ENCODE measurements at regions not wholly inside any gene's neighbourhood (a gene's known extent, or its start where the extent isn't known, plus 50 kb on each side); places are given as distances from the start of the nearest gene placed in this dataset.

DNA sequence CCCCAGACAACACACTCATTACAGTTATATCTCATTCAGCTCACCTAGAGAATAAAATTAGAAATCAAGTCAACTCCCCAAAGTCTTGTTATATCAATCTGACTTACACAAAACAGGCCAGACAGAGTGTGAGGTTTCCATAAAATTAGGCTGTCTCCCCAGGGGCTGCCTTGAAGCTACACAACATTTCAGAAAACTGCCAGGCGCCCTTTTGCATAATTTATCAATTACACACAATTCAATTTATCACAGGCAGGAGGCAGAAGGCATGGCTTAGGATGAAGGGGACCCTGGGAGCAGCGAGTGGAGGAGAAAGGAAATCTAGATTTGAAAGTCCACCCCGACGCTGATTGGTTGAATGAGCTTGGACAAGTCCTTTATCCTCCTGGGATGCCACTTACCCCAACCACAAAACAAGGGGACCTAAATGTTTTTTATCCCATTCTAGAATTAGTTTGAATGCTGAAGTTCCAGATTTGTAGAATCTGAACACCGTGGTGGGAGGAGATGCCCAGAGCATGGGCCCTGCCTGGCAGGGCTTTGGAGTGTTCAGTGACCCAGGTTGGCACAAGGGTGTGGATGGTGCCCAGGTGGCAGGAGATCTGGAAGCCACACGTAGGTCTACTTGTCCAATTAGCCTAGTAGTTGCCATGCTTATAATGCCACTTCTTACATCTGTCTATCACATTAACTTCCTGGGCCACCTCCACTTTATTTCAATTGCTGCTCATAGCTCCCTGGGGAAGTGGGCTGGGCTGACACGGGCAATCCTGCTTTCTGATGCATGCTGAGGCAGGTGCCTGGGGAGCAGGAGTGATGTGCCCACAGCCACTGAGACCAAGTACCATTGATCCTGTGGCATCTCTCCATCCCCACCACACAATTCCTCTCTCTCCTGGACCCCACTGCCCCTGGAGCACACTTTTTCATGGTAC lies 119.8 kb upstream of the TLE3 start:
- Mint-ChIP-seq H3K9me3 (no peaks in the 10 kb centered on the region), H3K4me1 (peaks cover 20% of the 10 kb centered on the region), H3K4me3 (no peak overlapping the region), H3K27ac (no peak overlapping the region), H3K27me3 (peaks cover 6% of the 10 kb centered on the region), H3K36me3 (no peaks in the 10 kb centered on the region)
- ATAC-seq = no peak

DNA sequence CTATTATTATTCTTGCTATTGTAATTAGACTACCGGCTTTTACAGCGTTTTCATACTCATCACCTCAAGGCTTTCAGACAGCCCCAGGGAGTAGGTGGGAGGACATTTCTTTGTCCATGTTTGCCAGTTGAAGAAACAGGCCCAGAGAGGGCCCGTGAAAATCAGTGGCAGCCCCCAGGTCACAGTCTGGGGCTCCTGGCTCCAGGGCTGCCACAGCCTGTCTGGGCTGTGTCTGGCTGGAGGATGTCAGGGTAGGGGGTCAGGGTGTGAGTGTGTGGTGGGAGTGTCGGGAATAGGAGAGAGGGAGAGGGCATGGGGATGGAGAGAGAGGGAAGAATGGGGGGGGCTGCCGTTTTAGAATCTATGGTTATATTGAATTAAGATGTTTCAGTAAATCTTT lies 118.2 kb upstream of the TLE3 start:
- no peak overlapping the region for H3K27ac Mint-ChIP-seq
- ATAC-seq = no peak
- H3K36me3 Mint-ChIP-seq = no peaks in the 10 kb centered on the region
- H3K4me3 Mint-ChIP-seq = no peak overlapping the region
- peaks cover 9% of the 10 kb centered on the region for H3K27me3 Mint-ChIP-seq
- H3K4me1 Mint-ChIP-seq = peaks cover 24% of the 10 kb centered on the region
- no peaks in the 10 kb centered on the region for H3K9me3 Mint-ChIP-seq

- H3K27me3 Mint-ChIP-seq = peaks cover 9% of the 10 kb centered on the region
- peaks cover 16% of the 10 kb centered on the region for H3K4me1 Mint-ChIP-seq
- H3K36me3 Mint-ChIP-seq = no peaks in the 10 kb centered on the region
- no peaks in the 10 kb centered on the region for H3K9me3 Mint-ChIP-seq
- ATAC-seq = no peak
- no peak overlapping the region for H3K4me3 Mint-ChIP-seq
- no peak overlapping the region for H3K27ac Mint-ChIP-seq
These were observed 117.4 kb upstream of the TLE3 start for GRCh38 chr15:70214941-70215635.

DNA sequence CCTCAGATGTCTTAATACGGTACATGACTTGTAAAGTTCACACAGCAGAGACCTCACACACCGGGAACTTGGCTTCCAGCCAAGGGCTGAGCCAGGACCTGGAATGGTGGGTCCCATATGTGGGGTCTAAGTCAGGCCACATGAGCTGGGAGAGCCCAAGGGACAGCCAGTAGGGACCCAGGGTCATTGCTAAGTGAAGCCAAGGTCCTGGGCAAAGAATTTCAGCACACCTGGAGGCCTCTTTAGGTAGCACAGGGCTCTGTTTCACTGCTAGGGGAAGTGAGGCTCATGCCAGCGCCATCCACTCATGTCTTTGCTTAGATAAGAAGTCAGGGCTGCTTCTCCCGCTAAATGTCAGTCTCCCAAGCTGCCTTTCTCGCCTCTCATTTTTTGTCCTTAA lies 116.6 kb upstream of the TLE3 start:
- Mint-ChIP-seq H3K9me3 (no peaks in the 10 kb centered on the region), H3K4me3 (no peak overlapping the region), H3K27ac (no peak overlapping the region), H3K36me3 (no peaks in the 10 kb centered on the region), H3K4me1 (peaks cover 12% of the 10 kb centered on the region), H3K27me3 (peaks cover 9% of the 10 kb centered on the region)
- ATAC-seq = no peak

DNA sequence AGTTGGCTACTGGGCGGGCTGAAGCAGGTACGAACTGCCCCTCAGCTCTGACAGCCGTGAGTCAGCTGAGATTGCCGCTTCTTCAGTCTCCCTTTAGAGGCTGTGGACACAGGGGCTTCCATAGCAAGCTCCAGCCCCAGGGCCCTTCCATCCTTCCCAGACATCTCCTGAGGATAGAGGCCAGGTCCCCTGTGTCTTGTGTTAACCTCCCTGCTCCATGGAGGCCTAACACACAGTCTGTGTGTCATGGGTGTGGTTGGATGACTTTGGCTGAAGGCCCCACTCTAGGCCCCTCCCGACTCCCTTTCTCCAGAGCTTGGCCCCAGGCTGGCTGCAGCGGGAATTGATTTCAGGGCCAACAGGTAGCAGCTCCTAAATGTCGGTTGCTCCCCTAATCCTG lies 116.1 kb upstream of the TLE3 start:
- H3K27ac Mint-ChIP-seq = no peak overlapping the region
- peaks cover 12% of the 10 kb centered on the region for H3K4me1 Mint-ChIP-seq
- H3K36me3 Mint-ChIP-seq = no peaks in the 10 kb centered on the region
- no peak for ATAC-seq
- no peak overlapping the region for H3K4me3 Mint-ChIP-seq
- H3K27me3 Mint-ChIP-seq = peaks cover 9% of the 10 kb centered on the region
- H3K9me3 Mint-ChIP-seq = no peaks in the 10 kb centered on the region

DNA sequence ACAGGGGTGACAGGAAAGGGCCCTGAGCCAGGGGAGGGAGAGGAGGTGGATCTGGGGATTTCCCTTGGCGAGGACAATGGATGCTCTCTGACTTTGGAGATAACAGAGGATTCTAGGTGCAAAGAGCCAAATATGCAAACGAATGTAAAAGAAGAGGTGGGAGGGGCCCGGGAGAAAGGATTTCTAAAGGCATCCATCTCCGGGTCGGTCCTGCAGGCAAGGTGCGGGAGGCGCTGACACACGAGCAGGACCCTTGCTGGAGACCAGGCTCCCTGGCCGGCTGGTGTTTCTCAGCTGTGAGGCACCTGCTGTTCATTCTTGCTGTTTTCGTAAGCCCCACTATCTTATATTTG lies 115.2 kb upstream of the TLE3 start:
- no peak overlapping the region for H3K4me3 Mint-ChIP-seq
- H3K27me3 Mint-ChIP-seq = peaks cover 9% of the 10 kb centered on the region
- H3K27ac Mint-ChIP-seq = peak overlapping the region; percentile 37

GRCh38 chr15:70212286-70212962 lies 114.7 kb upstream of the TLE3 start:
- no peaks in the 10 kb centered on the region for H3K36me3 Mint-ChIP-seq
- peaks cover 12% of the 10 kb centered on the region for H3K4me1 Mint-ChIP-seq
- H3K9me3 Mint-ChIP-seq = no peaks in the 10 kb centered on the region
- peaks cover 9% of the 10 kb centered on the region for H3K27me3 Mint-ChIP-seq
- peak; percentile 69 for ATAC-seq
- H3K4me3 Mint-ChIP-seq = no peak overlapping the region
- H3K27ac Mint-ChIP-seq = peak overlapping the region; percentile 37

More for the DNA sequence above, 115.2 kb upstream of the TLE3 start:
- Mint-ChIP-seq H3K36me3 (no peaks in the 10 kb centered on the region), H3K4me1 (peaks cover 12% of the 10 kb centered on the region), H3K9me3 (no peaks in the 10 kb centered on the region)
- ATAC-seq = no peak

DNA sequence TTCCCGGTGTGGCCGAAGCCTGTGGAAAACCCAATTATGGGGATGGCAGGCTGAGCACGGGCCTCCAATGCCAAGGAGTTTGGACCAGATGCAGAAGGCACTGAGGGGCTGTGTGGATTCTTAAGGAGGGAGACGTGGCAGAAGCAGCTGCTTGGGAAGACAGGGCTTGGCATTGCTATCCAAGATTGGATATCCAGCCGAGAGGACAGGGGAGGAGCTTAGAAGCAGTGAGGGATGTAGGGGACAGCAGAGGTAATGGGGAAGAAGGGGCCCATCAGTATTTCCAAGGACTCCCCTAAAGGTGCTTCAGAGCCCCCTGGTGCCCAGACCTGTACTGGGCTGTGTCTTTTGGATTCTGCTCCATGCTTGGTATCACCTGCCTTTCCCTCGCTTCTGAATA lies 112.8 kb upstream of the TLE3 start:
- no peak for ATAC-seq
- Mint-ChIP-seq H3K27ac (no peak overlapping the region), H3K36me3 (no peaks in the 10 kb centered on the region), H3K4me3 (no peak overlapping the region), H3K4me1 (peaks cover 12% of the 10 kb centered on the region), H3K27me3 (peaks cover 9% of the 10 kb centered on the region), H3K9me3 (no peaks in the 10 kb centered on the region)

GRCh38 chr15:70210076-70210475 lies 112.4 kb upstream of the TLE3 start:
- Mint-ChIP-seq H3K36me3 (no peaks in the 10 kb centered on the region), H3K9me3 (no peaks in the 10 kb centered on the region), H3K4me1 (peaks cover 12% of the 10 kb centered on the region), H3K4me3 (no peak overlapping the region), H3K27me3 (peaks cover 9% of the 10 kb centered on the region), H3K27ac (peak overlapping the region; percentile 1)
- no peak for ATAC-seq

DNA sequence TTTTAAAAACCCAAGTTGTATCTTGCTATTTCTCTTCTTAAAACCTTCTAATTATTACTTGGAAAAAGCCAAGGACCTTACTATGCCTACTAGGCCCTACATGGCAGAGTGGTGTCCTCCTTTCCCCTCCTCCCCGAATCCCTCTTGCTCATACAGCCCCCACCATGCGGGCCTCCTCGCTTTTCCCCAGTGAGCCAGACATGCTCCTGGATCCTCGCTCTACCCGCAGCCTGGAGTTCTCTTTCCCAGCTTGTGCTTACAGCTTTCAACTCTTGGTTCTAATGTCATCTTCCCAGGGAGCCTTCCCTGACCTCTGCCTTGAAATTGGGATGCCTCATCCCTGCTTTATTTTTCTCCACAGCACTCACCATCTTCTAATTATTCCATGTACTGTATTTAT lies 111.8 kb upstream of the TLE3 start:
- Mint-ChIP-seq H3K4me1 (peaks cover 12% of the 10 kb centered on the region), H3K4me3 (no peak overlapping the region), H3K27me3 (peaks cover 9% of the 10 kb centered on the region), H3K9me3 (no peaks in the 10 kb centered on the region), H3K36me3 (no peaks in the 10 kb centered on the region), H3K27ac (peak overlapping the region; percentile 1)
- no peak for ATAC-seq

GRCh38 chr15:70208332-70208731 lies 110.6 kb upstream of the TLE3 start:
- no peak for ATAC-seq
- Mint-ChIP-seq H3K9me3 (no peaks in the 10 kb centered on the region), H3K27ac (no peak overlapping the region), H3K4me3 (no peak overlapping the region), H3K4me1 (peaks cover 12% of the 10 kb centered on the region), H3K27me3 (peaks cover 9% of the 10 kb centered on the region), H3K36me3 (no peaks in the 10 kb centered on the region)

DNA sequence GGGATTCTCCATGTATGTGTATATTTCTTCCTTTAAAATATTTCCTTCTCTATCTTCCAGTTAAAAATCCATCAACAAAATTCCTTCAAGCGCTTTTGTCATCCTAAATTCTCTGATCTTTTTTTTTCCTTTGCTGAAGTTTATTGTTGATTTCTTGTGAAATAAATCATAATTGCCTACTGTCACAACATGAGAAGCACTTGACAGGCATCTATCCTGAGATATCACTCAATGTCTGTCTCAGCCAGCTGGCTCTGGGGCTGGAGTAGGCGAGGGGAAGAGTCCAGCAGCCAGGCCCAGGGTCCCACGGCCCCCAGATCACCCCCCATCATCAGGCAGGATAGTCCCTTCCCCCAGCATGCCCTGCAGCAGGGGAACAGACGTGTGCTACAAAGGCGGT lies 109.0 kb upstream of the TLE3 start:
- Mint-ChIP-seq H3K36me3 (no peaks in the 10 kb centered on the region), H3K9me3 (no peaks in the 10 kb centered on the region), H3K27ac (no peak overlapping the region), H3K4me3 (no peak overlapping the region), H3K27me3 (no peaks in the 10 kb centered on the region), H3K4me1 (no peaks in the 10 kb centered on the region)
- ATAC-seq = no peak

DNA sequence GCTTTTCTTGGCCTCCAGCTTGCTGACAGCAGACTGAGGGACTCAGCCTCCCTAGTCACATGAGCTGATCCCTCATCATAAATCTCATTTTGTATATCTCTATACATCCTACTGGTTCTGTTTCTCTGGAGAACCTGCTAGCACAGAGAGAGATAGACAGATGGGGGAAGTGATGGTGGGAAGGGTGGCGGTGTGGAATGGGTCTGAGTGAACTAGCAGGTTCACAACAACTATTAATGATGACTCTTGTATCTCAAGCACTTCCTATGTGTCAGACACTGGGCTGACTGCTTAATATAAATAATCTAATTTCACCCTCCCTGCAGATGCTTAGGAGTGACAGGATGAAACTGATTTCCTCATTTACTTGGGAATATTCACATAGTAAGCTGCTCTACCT lies 106.9 kb upstream of the TLE3 start:
- no peak for ATAC-seq
- Mint-ChIP-seq H3K27me3 (no peaks in the 10 kb centered on the region), H3K4me3 (no peak overlapping the region), H3K4me1 (peaks cover 16% of the 10 kb centered on the region), H3K27ac (no peak overlapping the region), H3K9me3 (no peaks in the 10 kb centered on the region), H3K36me3 (no peaks in the 10 kb centered on the region)

DNA sequence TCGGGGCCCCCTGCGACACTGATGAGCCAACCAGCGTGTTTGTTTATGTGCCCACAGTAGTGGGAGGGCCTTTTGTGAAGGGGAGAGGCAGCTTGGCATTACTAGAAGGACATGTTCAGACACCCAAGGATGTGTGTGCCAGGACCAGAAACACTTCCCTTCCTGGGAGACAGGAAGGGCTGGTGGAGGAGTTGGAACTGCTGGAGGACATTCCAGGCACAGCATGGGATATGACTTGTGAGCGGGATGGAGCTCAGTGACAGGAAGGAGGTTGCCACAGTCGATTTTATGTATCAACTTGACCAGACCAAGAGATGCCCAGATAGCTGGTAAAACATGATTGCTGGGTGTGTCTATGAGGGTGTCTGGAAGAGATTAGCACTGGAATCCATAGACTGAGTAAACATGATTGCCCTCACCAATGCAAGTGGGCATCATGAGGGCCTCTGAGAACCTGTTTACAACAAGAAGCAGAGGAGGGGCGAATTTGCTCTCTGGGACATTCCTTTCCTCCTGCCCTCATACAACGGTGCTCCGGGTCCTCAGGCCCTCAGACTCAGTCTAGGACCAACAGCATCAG lies 106.4 kb upstream of the TLE3 start:
- Mint-ChIP-seq H3K4me1 (peaks cover 22% of the 10 kb centered on the region), H3K9me3 (no peaks in the 10 kb centered on the region), H3K4me3 (no peak overlapping the region), H3K27me3 (no peaks in the 10 kb centered on the region), H3K36me3 (no peaks in the 10 kb centered on the region), H3K27ac (peak overlapping the region; percentile 15)
- ATAC-seq = no peak

DNA sequence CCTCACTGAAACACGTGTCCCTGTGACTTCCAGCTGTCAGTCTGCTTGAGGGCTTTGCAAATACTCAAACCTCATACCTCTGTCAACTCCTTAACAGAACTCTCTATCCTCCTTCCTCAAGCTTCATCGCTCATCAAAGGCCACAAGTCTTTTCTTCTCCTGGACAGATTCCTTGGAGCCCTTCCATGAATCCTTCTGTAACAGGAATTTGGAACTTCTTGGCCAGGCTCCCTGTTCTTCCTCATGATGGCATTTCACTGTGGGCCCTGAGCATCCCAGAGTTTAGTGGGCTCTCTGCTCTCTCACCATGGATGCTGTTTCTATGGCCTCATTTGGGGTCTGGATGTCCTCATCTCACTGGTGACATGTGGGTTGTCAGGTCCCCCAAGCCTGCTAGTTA lies 105.0 kb upstream of the TLE3 start:
- Mint-ChIP-seq H3K27me3 (no peaks in the 10 kb centered on the region), H3K36me3 (no peaks in the 10 kb centered on the region), H3K4me1 (peaks cover 35% of the 10 kb centered on the region), H3K9me3 (no peaks in the 10 kb centered on the region), H3K27ac (no peak overlapping the region), H3K4me3 (no peak overlapping the region)
- ATAC-seq = no peak
